H9 (cell line): ENCODE measurements at regions not wholly inside any gene's neighbourhood (a gene's known extent, or its start where the extent isn't known, plus 50 kb on each side); places are given as distances from the start of the nearest gene placed in this dataset.
A peak's percentile ranks its signal among the peaks of the same experiment; 100 is the strongest.
"Not testable (repeated sequence)": the region's sequence is repeated elsewhere in the genome, so short reads cannot be mapped to it uniquely, and the experiment has no call there.

Experiments
- DNase-seq: peaks from one replicate; pipeline ENCODE4 v3.0.0-alpha.2; 2017
- H2AFZ ChIP-seq: one replicate; pipeline ENCODE4 v1.6.1; 2013; ENCODE audit warnings: mild to moderate bottlenecking, low read length, control low read depth, moderate library complexity
- H2AK5ac ChIP-seq: 2 replicates; pipeline ENCODE4 v1.6.1; 2013; ENCODE audit warnings: low read length, control low read depth, mixed read lengths; ENCODE audit not compliant: insufficient read length
- H2BK120ac ChIP-seq: one replicate; pipeline ENCODE4 v1.6.1; 2013; ENCODE audit warnings: low read depth, mild to moderate bottlenecking, low read length, control low read depth, inconsistent platforms; ENCODE audit not compliant: poor library complexity, severe bottlenecking
- H2BK12ac ChIP-seq: 2 replicates; pipeline ENCODE4 v1.6.1; 2013; ENCODE audit warnings: low read length, control low read depth, mixed read lengths, low read depth; ENCODE audit not compliant: insufficient read length
- H2BK15ac ChIP-seq: 2 replicates; pipeline ENCODE4 v1.6.1; 2013; ENCODE audit warnings: low read depth, low read length, control low read depth
- H2BK20ac ChIP-seq: one replicate; pipeline ENCODE4 v1.6.1; 2013; ENCODE audit warnings: low read depth, mild to moderate bottlenecking, low read length, control low read depth, inconsistent platforms; ENCODE audit not compliant: poor library complexity, severe bottlenecking
- H2BK5ac ChIP-seq: 2 replicates; pipeline ENCODE4 v1.6.1; 2013; ENCODE audit warnings: low read length, control low read depth, mixed read lengths; ENCODE audit not compliant: insufficient read length
- H3K14ac ChIP-seq: 2 replicates; pipeline ENCODE4 v1.6.1; 2013; ENCODE audit warnings: low read length, control low read depth; ENCODE audit not compliant: insufficient read depth
- H3K18ac ChIP-seq: 2 replicates; pipeline ENCODE4 v1.6.1; 2013; ENCODE audit warnings: low read depth, mild to moderate bottlenecking, mixed read lengths, low read length, control low read depth; ENCODE audit not compliant: insufficient read length
- H3K23ac ChIP-seq: 2 replicates; pipeline ENCODE4 v1.6.1; 2013; ENCODE audit warnings: low read length, control low read depth, mixed read lengths, low read depth; ENCODE audit not compliant: insufficient read length
- H3K23me2 ChIP-seq: 2 replicates; pipeline ENCODE4 v1.6.1; 2013; ENCODE audit warnings: low read depth, mild to moderate bottlenecking, mixed read lengths, low read length, control low read depth; ENCODE audit not compliant: insufficient read length, poor library complexity, severe bottlenecking
- H3K27ac ChIP-seq: 2 replicates; pipeline ENCODE4 v1.5.1; 2013; ENCODE audit warnings: low read length, control low read depth, mixed read lengths, low read depth; ENCODE audit not compliant: insufficient read length
- H3K27me3 ChIP-seq: 2 replicates; pipeline ENCODE4 v1.6.1; 2013; ENCODE audit warnings: low read length, control low read depth, inconsistent platforms; ENCODE audit not compliant: insufficient read depth
- H3K4ac ChIP-seq: 2 replicates; pipeline ENCODE4 v1.6.1; 2013; ENCODE audit warnings: low read depth, mild to moderate bottlenecking, control low read depth, inconsistent platforms, low read length, moderate library complexity
- H3K4me1 ChIP-seq: 2 replicates; pipeline ENCODE4 v1.6.1; 2013; ENCODE audit warnings: low read length, control low read depth, inconsistent platforms; ENCODE audit not compliant: insufficient read depth
- H3K4me2 ChIP-seq: 2 replicates; pipeline ENCODE4 v1.6.1; 2013; ENCODE audit warnings: low read length, control low read depth, mixed read lengths; ENCODE audit not compliant: insufficient read length, insufficient read depth
- H3K56ac ChIP-seq: 2 replicates; pipeline ENCODE4 v1.6.1; 2013; ENCODE audit warnings: low read depth, mild to moderate bottlenecking, mixed read lengths, low read length, control low read depth; ENCODE audit not compliant: insufficient read length
- H3K79me1 ChIP-seq: 2 replicates; pipeline ENCODE4 v1.6.1; 2013; ENCODE audit warnings: low read depth, mild to moderate bottlenecking, moderate library complexity, low read length, control low read depth, inconsistent platforms; ENCODE audit not compliant: insufficient read depth, poor library complexity, severe bottlenecking
- H3K79me2 ChIP-seq: 2 replicates; pipeline ENCODE4 v1.6.1; 2013; ENCODE audit warnings: low read length, control low read depth, inconsistent platforms; ENCODE audit not compliant: insufficient read depth
- H3K9ac ChIP-seq: 2 replicates; pipeline ENCODE4 v1.6.1; 2013; ENCODE audit warnings: low read length, control low read depth, mixed read lengths; ENCODE audit not compliant: insufficient read length; ENCODE audit errors: extremely low read depth
- H3K9me3 ChIP-seq: one replicate; pipeline ENCODE4 v1.6.1; 2013; ENCODE audit warnings: low read depth, low read length, inconsistent platforms; ENCODE audit not compliant: control insufficient read depth
- H3T11ph ChIP-seq: one replicate; pipeline ENCODE4 v1.6.1; 2013; ENCODE audit warnings: mild to moderate bottlenecking, low read length, control low read depth, inconsistent platforms
- H4K20me1 ChIP-seq: one replicate; pipeline ENCODE4 v1.6.1; 2013; ENCODE audit not compliant: control insufficient read depth, insufficient read length, insufficient read depth
- H4K5ac ChIP-seq: 2 replicates; pipeline ENCODE4 v1.6.1; 2013; ENCODE audit warnings: low read depth, mild to moderate bottlenecking, mixed read lengths, low read length, control low read depth; ENCODE audit not compliant: insufficient read length
- H4K8ac ChIP-seq: replicated peaks from 2 replicates; pipeline ENCODE4 v1.6.1; 2013; ENCODE audit warnings: low read length, control low read depth, mixed read lengths, low read depth; ENCODE audit not compliant: insufficient read length
- H4K91ac ChIP-seq: 2 replicates; pipeline ENCODE4 v1.6.1; 2013; ENCODE audit warnings: low read depth, mild to moderate bottlenecking, moderate library complexity, mixed read lengths, low read length, control low read depth; ENCODE audit not compliant: insufficient read length
- H3K27ac Mint-ChIP-seq, 3 experiments: 2 replicates in 2 of 3; 3 replicates in 1 of 3; pipeline ENCODE4 v1.8.0; 2020 to 2021; ENCODE audit warnings: mixed read lengths in 3 of 3, mild to moderate bottlenecking in 1 of 3, moderate library complexity in 1 of 3
- H3K27me3 Mint-ChIP-seq: 2 replicates; pipeline ENCODE4 v1.8.0; 2021; ENCODE audit warnings: low read depth, mild to moderate bottlenecking, moderate library complexity, mixed read lengths
- H3K36me3 Mint-ChIP-seq, 3 experiments: 2 replicates in 2 of 3; 3 replicates in 1 of 3; pipeline ENCODE4 v1.8.0; 2020 to 2021; ENCODE audit warnings: low read depth in 3 of 3, mixed read lengths in 3 of 3; ENCODE audit not compliant: insufficient read depth in 1 of 3
- H3K4me1 Mint-ChIP-seq, 2 experiments: 2 replicates each; pipeline ENCODE4 v1.8.0; 2020; ENCODE audit warnings: mixed read lengths in 2 of 2
- H3K4me3 Mint-ChIP-seq, 2 experiments: 2 replicates in 1 of 2; 3 replicates in 1 of 2; pipeline ENCODE4 v1.8.0; 2020 to 2021; ENCODE audit warnings: mild to moderate bottlenecking in 2 of 2, mixed read lengths in 2 of 2, moderate library complexity in 1 of 2
- H3K9me3 Mint-ChIP-seq, 2 experiments: 2 replicates in 1 of 2; 3 replicates in 1 of 2; pipeline ENCODE4 v1.8.0; 2020; ENCODE audit warnings: mild to moderate bottlenecking in 2 of 2, mixed read lengths in 2 of 2, moderate library complexity in 1 of 2
- CTCF ChIP-seq: fragments of 200-600 bp; sonication (generic); conservative IDR thresholded peaks from 3 replicates; pipeline ENCODE4 v1.8.0; 2021; ENCODE audit warnings: antibody characterized with exemption, mild to moderate bottlenecking
- WGBS: extraction: QIAGEN DNeasy Blood & Tissue Kit; methylation state at CpG from one replicate; pipeline ENCODE4 v1.1.7; 2013; ENCODE audit warnings: missing lambda C conversion rate, low lambda C conversion rate, mixed read lengths; ENCODE audit not compliant: insufficient read length; ENCODE audit errors: extremely low coverage; 5-methylcytosine and 5-hydroxymethylcytosine counted together

GRCh38 chr15:84151205-84151931 lies 84.2 kb upstream of the GOLGA6L4 start:
- no peak overlapping the region for H2BK15ac ChIP-seq
- no peaks in the 10 kb centered on the region for H3K4me1 ChIP-seq
- H2BK20ac ChIP-seq = no peak overlapping the region
- no peak overlapping the region for H3K14ac ChIP-seq
- no peak overlapping the region for H3K4ac ChIP-seq
- H4K20me1 ChIP-seq = no peaks in the 10 kb centered on the region
- H3K36me3 Mint-ChIP-seq = no peaks in the 10 kb centered on the region
- no peak overlapping the region for H4K91ac ChIP-seq
- no peak overlapping the region for H2AFZ ChIP-seq
- no peak overlapping the region for H4K8ac ChIP-seq
- H3K27me3 ChIP-seq = no peaks in the 10 kb centered on the region
- no peaks in the 10 kb centered on the region for H3K9me3 Mint-ChIP-seq
- no peak overlapping the region for H3K27ac Mint-ChIP-seq
- H2BK12ac ChIP-seq = no peak overlapping the region
- no peaks in the 10 kb centered on the region for H3K79me2 ChIP-seq
- H3K9ac ChIP-seq = no peak overlapping the region
- H4K5ac ChIP-seq = no peak overlapping the region
- no peaks in the 10 kb centered on the region for H3K23me2 ChIP-seq
- H2BK120ac ChIP-seq = no peak overlapping the region
- no peak for TF ChIP-seq CTCF
- WGBS = no CpG with 5 or more reads among the region's 11 CpGs
- H3K4me2 ChIP-seq = no peak overlapping the region
- H3K27me3 Mint-ChIP-seq = no peaks in the 10 kb centered on the region
- no peaks in the 10 kb centered on the region for H3K9me3 ChIP-seq
- no peak for DNase-seq
- no peak overlapping the region for H3K27ac ChIP-seq
- H3K18ac ChIP-seq = no peak overlapping the region
- H3K79me1 ChIP-seq = no peaks in the 10 kb centered on the region
- H2BK5ac ChIP-seq = no peak overlapping the region
- no peak overlapping the region for H3K56ac ChIP-seq
- no peak overlapping the region for H2AK5ac ChIP-seq
- H3K4me1 Mint-ChIP-seq = peaks cover 3 to 10% of the 10 kb centered on the region in 2 experiments
- no peak overlapping the region for H3T11ph ChIP-seq
- H3K23ac ChIP-seq = no peak overlapping the region
- no peak overlapping the region for H3K4me3 Mint-ChIP-seq

- not testable (repeated sequence) for H3K79me2 ChIP-seq, H2AK5ac ChIP-seq, H3K4me3 Mint-ChIP-seq, H2BK20ac ChIP-seq, H2BK120ac ChIP-seq, H3K27me3 Mint-ChIP-seq, H4K20me1 ChIP-seq, H3K27ac ChIP-seq, H3K27me3 ChIP-seq, DNase-seq, H3K23ac ChIP-seq, H3K18ac ChIP-seq, H3K14ac ChIP-seq, H3K9me3 Mint-ChIP-seq, H3K9ac ChIP-seq, H3K9me3 ChIP-seq, H3K4me1 ChIP-seq, H3K23me2 ChIP-seq, H2BK15ac ChIP-seq, H4K8ac ChIP-seq, H3K36me3 Mint-ChIP-seq, H3K4me2 ChIP-seq, H2BK12ac ChIP-seq, H2BK5ac ChIP-seq, H4K5ac ChIP-seq, H3K56ac ChIP-seq, H3K4ac ChIP-seq, H2AFZ ChIP-seq, H4K91ac ChIP-seq, H3T11ph ChIP-seq, H3K79me1 ChIP-seq
- Mint-ChIP-seq H3K27ac (peak overlapping the region in 1 of 3 experiments; percentile 90; a peak in 1 of 7 replicates), H3K4me1 (peaks cover 8 to 18% of the 10 kb centered on the region in 2 experiments)
- WGBS = no CpG with 5 or more reads among the region's 8 CpGs
Measured at GRCh38 chr15:84152381-84152979, 83.1 kb upstream of the GOLGA6L4 start.
